Activated CD8-positive, alpha-beta T cell treated with anti-CD3 and anti-CD28 coated beads, Interleukin-2, amount 10 ng/mL, durations not matched to agents 7 days and 5 days (primary cell): ENCODE measurements at regions not wholly inside any gene's neighbourhood (a gene's known extent, or its start where the extent isn't known, plus 50 kb on each side); places are given as distances from the start of the nearest gene placed in this dataset.

Experiments
- ATAC-seq: fragments of 150-1000 bp; cut with Tn5 transposase; one replicate; pipeline ENCODE4 v1.10.0; 2021; ENCODE audit warnings: moderate library complexity
- CTCF ChIA-PET: fragments of 350-600 bp; sonication (Branson Sonifier 250); formaldehyde crosslinking; loops from one replicate; lab custom pipeline; 2021; ENCODE audit warnings: antibody characterized with exemption; lab: Charles Lee
- POLR2A ChIA-PET: fragments of 350-600 bp; sonication (Branson Sonifier 250); formaldehyde crosslinking; loops from one replicate; lab custom pipeline; 2021; ENCODE audit warnings: antibody characterized with exemption; lab: Charles Lee
- DNase-seq: peaks from one replicate; pipeline ENCODE4 v3.0.0-alpha.2; 2020
- H3K27ac Mint-ChIP-seq: one replicate; pipeline ENCODE4 v1.8.0; 2021; ENCODE audit warnings: mild to moderate bottlenecking, mixed read lengths
- H3K27me3 Mint-ChIP-seq: one replicate; pipeline ENCODE4 v1.8.0; 2021; ENCODE audit warnings: low read depth, mixed read lengths
- H3K36me3 Mint-ChIP-seq: one replicate; pipeline ENCODE4 v1.8.0; 2021; ENCODE audit warnings: low read depth, mixed read lengths
- H3K4me1 Mint-ChIP-seq: one replicate; pipeline ENCODE4 v1.8.0; 2021; ENCODE audit warnings: low read depth, mixed read lengths
- H3K4me3 Mint-ChIP-seq: one replicate; pipeline ENCODE4 v1.8.0; 2021; ENCODE audit warnings: mild to moderate bottlenecking, mixed read lengths
- H3K9me3 Mint-ChIP-seq: one replicate; pipeline ENCODE4 v1.8.0; 2022; ENCODE audit warnings: mixed read lengths; ENCODE audit not compliant: insufficient read depth

- no peak for ATAC-seq
- Mint-ChIP-seq H3K4me1 (no peaks in the 10 kb centered on the region), H3K27ac (no peak overlapping the region), H3K4me3 (no peak overlapping the region), H3K27me3 (no peaks in the 10 kb centered on the region), H3K9me3 (no peaks in the 10 kb centered on the region), H3K36me3 (no peaks in the 10 kb centered on the region)
- POLR2A ChIA-PET: no interaction called here
- CTCF ChIA-PET: no interaction called here
- DNase-seq: no peak
Observed at GRCh38 chr2:193566276-193566675, 1371.5 kb upstream of the TMEFF2 start.

DNA sequence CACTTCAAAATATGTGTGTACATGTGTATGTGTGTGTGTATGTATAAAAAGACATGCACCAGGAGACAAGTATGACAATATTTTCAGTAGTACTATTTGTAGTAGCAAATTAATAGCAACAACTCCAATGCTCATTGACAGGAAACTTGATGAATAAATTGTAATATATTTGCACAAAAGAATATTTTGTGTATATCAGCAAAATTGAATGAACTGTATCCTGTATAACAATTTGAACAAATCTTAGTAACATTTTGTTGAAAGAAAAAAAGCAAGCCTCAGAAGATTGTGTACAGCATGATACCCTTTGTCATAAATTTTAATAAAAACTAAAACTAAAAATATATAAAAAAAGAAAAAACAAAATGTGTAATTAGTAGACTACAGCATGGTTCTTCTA, 1367.3 kb upstream of the TMEFF2 start:
- Mint-ChIP-seq H3K27ac (no peak overlapping the region), H3K27me3 (no peaks in the 10 kb centered on the region), H3K4me1 (no peaks in the 10 kb centered on the region), H3K36me3 (no peaks in the 10 kb centered on the region), H3K4me3 (no peak overlapping the region), H3K9me3 (no peaks in the 10 kb centered on the region)
- DNase-seq (no peak), ATAC-seq (no peak)
- POLR2A ChIA-PET: no interaction called here
- CTCF ChIA-PET: no interaction called here

- ATAC-seq (no peak), DNase-seq (no peak)
- H3K9me3 Mint-ChIP-seq: no peaks in the 10 kb centered on the region
- H3K36me3 Mint-ChIP-seq: no peaks in the 10 kb centered on the region
- no peak overlapping the region for H3K27ac Mint-ChIP-seq
- CTCF ChIA-PET: no interaction called here
- no peak overlapping the region for H3K4me3 Mint-ChIP-seq
- POLR2A ChIA-PET: no interaction called here
- H3K27me3 Mint-ChIP-seq: no peaks in the 10 kb centered on the region
- no peaks in the 10 kb centered on the region for H3K4me1 Mint-ChIP-seq
Observed at GRCh38 chr2:193561054-193561453, 1366.3 kb upstream of the TMEFF2 start.

DNA sequence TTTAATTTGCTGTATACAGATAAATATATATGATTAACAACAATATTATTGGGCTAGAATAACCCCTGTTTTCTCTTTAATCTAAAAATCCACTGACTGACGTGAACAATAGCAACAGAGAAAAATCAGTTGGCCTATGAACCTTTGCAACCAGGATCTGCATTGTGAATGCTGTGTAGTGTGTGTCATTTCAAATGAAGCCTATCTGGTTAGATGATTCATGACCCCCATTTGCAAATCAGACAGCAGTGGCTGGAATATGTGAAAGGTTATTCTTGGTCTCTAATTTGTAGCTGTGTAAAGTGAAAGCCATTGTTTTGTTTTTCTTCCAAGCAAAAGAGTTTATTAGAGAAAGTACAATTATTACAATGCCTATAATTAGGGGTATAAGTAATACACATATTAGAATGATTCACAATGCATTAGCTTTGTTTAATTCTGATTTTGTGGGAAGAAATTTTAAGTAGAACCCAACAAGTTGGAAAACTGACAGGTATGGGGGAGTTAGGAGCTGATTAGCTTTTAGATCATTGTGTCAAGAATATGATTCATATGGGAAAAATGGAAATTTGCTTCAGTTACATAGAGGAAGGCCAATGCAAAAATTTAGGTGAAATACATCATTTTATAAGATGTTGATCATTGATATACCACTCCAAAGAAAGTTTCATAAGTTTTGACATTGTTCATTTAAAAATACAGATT, 1362.2 kb upstream of the TMEFF2 start:
- no peaks in the 10 kb centered on the region for H3K9me3 Mint-ChIP-seq
- CTCF ChIA-PET: no interaction called here

GRCh38 chr2:193549661-193550060, 1354.9 kb upstream of the TMEFF2 start:
- ChIA-PET CTCF (no interaction called here), POLR2A (interaction anchor here (0.6 kb wide), 1 partner anchor 377 kb away, joined by 3 read pairs; no protein-coding TSS in a partner anchor)
- H3K4me3 Mint-ChIP-seq: no peak overlapping the region

More for the DNA sequence above, 1362.2 kb upstream of the TMEFF2 start:
- POLR2A ChIA-PET: no interaction called here
- no peaks in the 10 kb centered on the region for H3K4me1 Mint-ChIP-seq
- H3K4me3 Mint-ChIP-seq: no peak overlapping the region
- no peaks in the 10 kb centered on the region for H3K27me3 Mint-ChIP-seq
- H3K27ac Mint-ChIP-seq: no peak overlapping the region
- no peaks in the 10 kb centered on the region for H3K36me3 Mint-ChIP-seq
- DNase-seq (no peak), ATAC-seq (no peak)

GRCh38 chr2:193542762-193543161, 1348.0 kb upstream of the TMEFF2 start:
- ChIA-PET POLR2A (no interaction called here), CTCF (no interaction called here)
- H3K36me3 Mint-ChIP-seq: no peaks in the 10 kb centered on the region
- H3K27ac Mint-ChIP-seq: no peak overlapping the region
- H3K9me3 Mint-ChIP-seq: no peaks in the 10 kb centered on the region
- H3K4me1 Mint-ChIP-seq: no peaks in the 10 kb centered on the region
- DNase-seq (no peak), ATAC-seq (no peak)
- no peak overlapping the region for H3K4me3 Mint-ChIP-seq
- no peaks in the 10 kb centered on the region for H3K27me3 Mint-ChIP-seq

More at GRCh38 chr2:193549661-193550060, 1354.9 kb upstream of the TMEFF2 start:
- no peak for DNase-seq
- Mint-ChIP-seq H3K4me1 (no peaks in the 10 kb centered on the region), H3K36me3 (no peaks in the 10 kb centered on the region), H3K27ac (no peak overlapping the region), H3K9me3 (no peaks in the 10 kb centered on the region), H3K27me3 (no peaks in the 10 kb centered on the region)
- ATAC-seq: no peak

- no peaks in the 10 kb centered on the region for H3K4me1 Mint-ChIP-seq
- H3K4me3 Mint-ChIP-seq: no peak overlapping the region
- no peaks in the 10 kb centered on the region for H3K27me3 Mint-ChIP-seq
- POLR2A ChIA-PET: no interaction called here
- CTCF ChIA-PET: no interaction called here
- no peak overlapping the region for H3K27ac Mint-ChIP-seq
- no peaks in the 10 kb centered on the region for H3K36me3 Mint-ChIP-seq
- no peaks in the 10 kb centered on the region for H3K9me3 Mint-ChIP-seq
- DNase-seq: no peak
- ATAC-seq: no peak
Observed at GRCh38 chr2:193539188-193539587, 1344.5 kb upstream of the TMEFF2 start.

DNA sequence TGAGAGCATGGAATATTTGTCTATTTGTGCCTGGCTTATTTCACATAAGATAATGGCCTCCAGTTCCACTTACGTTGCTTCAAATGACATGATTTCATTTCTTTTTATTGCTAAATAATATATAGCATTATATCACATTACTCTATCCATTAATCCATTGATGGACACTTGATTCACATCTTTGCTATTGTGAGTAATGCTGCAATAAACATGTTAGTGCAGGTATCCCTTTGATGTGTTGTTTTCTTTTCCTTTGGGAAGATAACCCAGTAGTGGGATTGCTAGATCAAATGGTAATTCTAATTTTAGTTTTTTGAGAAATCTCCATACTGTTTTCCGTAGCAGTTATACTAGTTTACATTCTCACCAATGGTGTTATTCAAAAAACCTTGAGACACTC, 1343.3 kb upstream of the TMEFF2 start:
- H3K36me3 Mint-ChIP-seq: no peaks in the 10 kb centered on the region
- ATAC-seq (no peak), DNase-seq (no peak)
- ChIA-PET POLR2A (no interaction called here), CTCF (no interaction called here)
- no peak overlapping the region for H3K27ac Mint-ChIP-seq
- H3K4me3 Mint-ChIP-seq: no peak overlapping the region
- no peaks in the 10 kb centered on the region for H3K4me1 Mint-ChIP-seq
- no peaks in the 10 kb centered on the region for H3K27me3 Mint-ChIP-seq
- no peaks in the 10 kb centered on the region for H3K9me3 Mint-ChIP-seq

DNA sequence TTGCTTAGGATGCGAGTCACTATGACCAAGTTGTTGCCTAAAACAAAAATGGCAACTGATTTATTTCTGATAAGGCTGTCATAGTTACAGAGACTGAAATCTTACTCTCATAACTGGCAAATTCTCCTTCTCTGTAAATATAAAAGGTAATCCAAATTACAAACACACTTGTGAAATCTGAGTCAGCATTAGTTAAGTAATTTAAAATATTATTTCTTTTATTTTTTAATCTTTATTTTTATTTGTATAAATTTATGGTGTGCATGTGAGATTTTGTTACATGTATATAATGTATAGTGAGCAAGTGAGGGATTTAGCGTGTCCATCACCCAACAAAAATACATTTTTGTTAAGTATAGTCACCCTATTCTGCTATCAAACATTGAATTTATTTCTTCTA, 1342.8 kb upstream of the TMEFF2 start:
- H3K36me3 Mint-ChIP-seq: no peaks in the 10 kb centered on the region
- ChIA-PET CTCF (no interaction called here), POLR2A (no interaction called here)
- no peaks in the 10 kb centered on the region for H3K9me3 Mint-ChIP-seq
- H3K27me3 Mint-ChIP-seq: no peaks in the 10 kb centered on the region
- no peaks in the 10 kb centered on the region for H3K4me1 Mint-ChIP-seq
- H3K27ac Mint-ChIP-seq: no peak overlapping the region
- ATAC-seq: no peak
- no peak overlapping the region for H3K4me3 Mint-ChIP-seq
- DNase-seq: no peak

- POLR2A ChIA-PET: no interaction called here
- H3K9me3 Mint-ChIP-seq: no peaks in the 10 kb centered on the region
- no peak overlapping the region for H3K27ac Mint-ChIP-seq
- DNase-seq (no peak), ATAC-seq (no peak)
- H3K4me1 Mint-ChIP-seq: peaks cover 3% of the 10 kb centered on the region
- H3K27me3 Mint-ChIP-seq: no peaks in the 10 kb centered on the region
- CTCF ChIA-PET: no interaction called here
- no peaks in the 10 kb centered on the region for H3K36me3 Mint-ChIP-seq
- H3K4me3 Mint-ChIP-seq: no peak overlapping the region
Observed at GRCh38 chr2:193528458-193528857, 1333.7 kb upstream of the TMEFF2 start.

DNA sequence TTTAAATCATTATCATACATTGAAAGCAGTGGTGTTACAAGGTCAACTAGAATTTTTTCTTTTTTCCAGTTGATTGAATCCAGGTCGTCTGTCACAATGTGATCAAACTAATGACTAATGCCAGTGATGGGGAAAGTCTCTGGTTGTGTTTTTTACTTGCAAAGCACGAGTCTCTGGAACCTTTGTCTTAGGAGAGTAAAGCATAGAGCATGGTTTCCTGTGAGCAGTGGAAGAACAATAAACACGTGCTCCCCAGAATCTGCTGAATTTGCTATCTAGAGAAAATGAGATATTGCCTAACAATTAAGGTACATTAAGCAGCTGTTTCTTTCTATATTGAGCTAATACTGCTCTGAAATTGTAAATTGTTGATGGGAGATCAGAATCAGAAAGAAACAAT, 1332.4 kb upstream of the TMEFF2 start:
- Mint-ChIP-seq H3K9me3 (no peaks in the 10 kb centered on the region), H3K27ac (no peak overlapping the region), H3K27me3 (no peaks in the 10 kb centered on the region), H3K4me3 (no peak overlapping the region), H3K36me3 (no peaks in the 10 kb centered on the region), H3K4me1 (peaks cover 3% of the 10 kb centered on the region)
- no peak for ATAC-seq
- DNase-seq: no peak
- ChIA-PET POLR2A (no interaction called here), CTCF (no interaction called here)

DNA sequence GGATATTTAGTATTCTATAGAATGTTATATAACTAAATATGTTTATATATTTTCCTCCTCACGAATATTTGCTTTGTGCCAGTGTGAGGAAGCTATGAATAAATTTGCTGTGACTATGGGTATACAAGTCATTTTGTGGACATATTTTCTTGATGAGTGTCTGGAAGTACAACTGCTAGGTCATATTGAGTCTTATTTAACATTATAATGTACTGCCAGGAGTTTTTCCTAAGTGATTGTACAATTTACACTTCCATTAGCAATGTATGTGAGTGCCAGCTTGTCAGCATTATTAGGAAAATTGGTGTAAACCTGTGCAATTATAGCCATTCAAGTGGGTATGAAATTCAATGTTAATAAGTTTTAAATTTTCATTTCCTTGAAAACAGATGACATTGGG, 1328.9 kb upstream of the TMEFF2 start:
- Mint-ChIP-seq H3K4me3 (no peak overlapping the region), H3K36me3 (no peaks in the 10 kb centered on the region), H3K27ac (no peak overlapping the region), H3K9me3 (no peaks in the 10 kb centered on the region), H3K27me3 (no peaks in the 10 kb centered on the region), H3K4me1 (peaks cover 3% of the 10 kb centered on the region)
- ChIA-PET POLR2A (no interaction called here), CTCF (no interaction called here)
- no peak for DNase-seq
- ATAC-seq: no peak

GRCh38 chr2:193521523-193521922, 1326.8 kb upstream of the TMEFF2 start:
- no peak for ATAC-seq
- Mint-ChIP-seq H3K4me3 (no peak overlapping the region), H3K9me3 (peaks cover under 1% of the 10 kb centered on the region), H3K27me3 (no peaks in the 10 kb centered on the region), H3K27ac (no peak overlapping the region), H3K36me3 (no peaks in the 10 kb centered on the region), H3K4me1 (no peaks in the 10 kb centered on the region)
- CTCF ChIA-PET: no interaction called here
- no peak for DNase-seq
- POLR2A ChIA-PET: no interaction called here
